Keratinocyte (primary cell): ENCODE measurements at regions not wholly inside any gene's neighbourhood (a gene's known extent, or its start where the extent isn't known, plus 50 kb on each side); places are given as distances from the start of the nearest gene placed in this dataset.

ENCODE experiments used
- CTCF ChIP-seq, 3 experiments: IDR thresholded peaks in 1 of 3; conservative IDR thresholded peaks in 1 of 3; optimal IDR thresholded peaks in 1 of 3; 2 replicates in 2 of 3; 3 replicates in 1 of 3; pipeline versions ENCODE3 to v1.5.1; 2011; ENCODE audit warnings: low read length in 3 of 3, mild to moderate bottlenecking in 3 of 3, moderate library complexity in 2 of 3, control low read depth in 1 of 3, inconsistent platforms in 1 of 3; ENCODE audit not compliant: insufficient read depth in 2 of 3; ENCODE audit errors: extremely low read depth in 1 of 3
- EZH2 ChIP-seq: IDR thresholded peaks from one replicate; pipeline ENCODE4 v1.6.1; 2012; ENCODE audit warnings: inconsistent platforms, mild to moderate bottlenecking, low read length, moderate library complexity

- no peak for TF ChIP-seq CTCF (optimal IDR thresholded peaks at IDR 0.05 in 1 of 3, IDR thresholded peaks at IDR 0.05 in 1 of 3, conservative IDR thresholded peaks at IDR 0.05 in 1 of 3; ENCODE audit: extremely low read depth in 1 of 3, insufficient read depth in 2 of 3, low read length in 3 of 3)
- TF ChIP-seq EZH2, result no peak
Measured at GRCh38 chr5:62935660-62936059, 357.0 kb downstream of the LRRC70 start.
